HepG2 (cell line): ENCODE measurements at regions not wholly inside any gene's neighbourhood (a gene's known extent, or its start where the extent isn't known, plus 50 kb on each side); places are given as distances from the start of the nearest gene placed in this dataset.

Experiments
- ATAC-seq: fragments of 200-7000 bp; cut with Tn5 transposase; 3 replicates; pipeline ENCODE4 v1.9.1; 2020; ENCODE audit warnings: mild to moderate bottlenecking, moderate library complexity
- BruUV-seq: library from RNA; stranded (reverse); fragments of 400-500 nt; replicated peaks from 2 replicates; lab custom pipeline; 2021; lab: Mats Ljungman, UMichigan
- CTCF ChIA-PET: fragments of 300-600 bp; formaldehyde crosslinking; extraction: SDS; loops from one replicate; lab custom pipeline; 2021; ENCODE audit warnings: low total read pairs, inconsistent platforms, low intra/inter-chr PET ratio; lab: Yijun Ruan, JAX
- POLR2A ChIA-PET: fragments of 350-600 bp; sonication (Branson Sonifier 250); formaldehyde crosslinking; loops from one replicate; lab custom pipeline; 2020; ENCODE audit warnings: antibody characterized with exemption, inconsistent platforms; lab: Yijun Ruan, JAX
- DNase-seq: peaks from one replicate; pipeline ENCODE4 v3.0.0-alpha.2; 2015; ENCODE audit warnings: low spot score
- FAIRE-seq: peaks from 3 replicates; lab custom pipeline; 2011; peaks lifted over from hg19 to GRCh38; lab: Jason Lieb, UNC
- H2AFZ ChIP-seq: one replicate; pipeline ENCODE4 v1.6.1; 2011; ENCODE audit warnings: low read length, inconsistent platforms
- H3K27ac ChIP-seq: fragments of 300-600 bp; 3 replicates; pipeline ENCODE4 v1.8.0; 2011; ENCODE audit warnings: mixed run types, mild to moderate bottlenecking, mixed read lengths, low read length, inconsistent platforms; ENCODE audit not compliant: insufficient read depth; ENCODE audit errors: extremely low read length
- H3K27me3 ChIP-seq, 2 experiments: fragments of 200-600 bp in 1 of 2; 2 replicates in 1 of 2; 3 replicates in 1 of 2; pipeline versions ENCODE4 v1.6.0 to v1.8.0; 2011; ENCODE audit warnings: low read length in 2 of 2, mild to moderate bottlenecking in 2 of 2, moderate library complexity in 2 of 2, inconsistent platforms in 1 of 2; ENCODE audit not compliant: insufficient read depth in 2 of 2, control insufficient read depth in 1 of 2
- H3K36me3 ChIP-seq, 2 experiments: fragments of 200-600 bp in 1 of 2; replicated peaks in 1 of 2; 2 replicates in 1 of 2; 3 replicates in 1 of 2; pipeline versions ENCODE4 v1.5.1 to v1.8.0; 2011; ENCODE audit warnings: low read length in 2 of 2, inconsistent platforms in 1 of 2; ENCODE audit not compliant: insufficient read depth in 2 of 2, control insufficient read depth in 1 of 2
- H3K4me1 ChIP-seq: 2 replicates; pipeline ENCODE4 v1.5.1; 2012; ENCODE audit warnings: low read length, inconsistent platforms; ENCODE audit not compliant: insufficient read depth
- H3K4me2 ChIP-seq: 2 replicates; pipeline ENCODE4 v1.6.0; 2011; ENCODE audit warnings: low read depth, low read length, inconsistent platforms
- H3K4me3 ChIP-seq, 3 experiments: fragments of 200-600 bp in 1 of 3; sonication (generic), shearing (Covaris generic) in 1 of 3; replicated peaks in 1 of 3; 2 replicates each; pipeline ENCODE4 v1.5.1; 2011 to 2016; ENCODE audit warnings: low read length in 3 of 3, inconsistent platforms in 2 of 3, low read depth in 2 of 3, mild to moderate bottlenecking in 2 of 3, control low read depth in 1 of 3, mixed read lengths in 1 of 3; ENCODE audit not compliant: insufficient read depth in 1 of 3
- H3K79me2 ChIP-seq: one replicate; pipeline ENCODE4 v1.6.1; 2011; ENCODE audit warnings: low read length, inconsistent platforms; ENCODE audit not compliant: insufficient read depth
- H3K9ac ChIP-seq: 2 replicates; pipeline ENCODE4 v1.6.0; 2011; ENCODE audit warnings: mild to moderate bottlenecking, low read depth, low read length, inconsistent platforms; ENCODE audit not compliant: insufficient read depth
- H3K9me3 ChIP-seq: 2 replicates; pipeline ENCODE4 v1.5.1; 2012; ENCODE audit warnings: mild to moderate bottlenecking, low read length
- H4K20me1 ChIP-seq: 2 replicates; pipeline ENCODE4 v1.6.0; 2011; ENCODE audit warnings: inconsistent platforms, mild to moderate bottlenecking, low read length, moderate library complexity; ENCODE audit not compliant: insufficient read depth
- CEBPB ChIP-seq: IDR thresholded peaks from 2 replicates; pipeline ENCODE4 v1.6.1; 2011; ENCODE audit warnings: low read depth, low read length, improper control_type of control experiment, borderline replicate concordance
- CENPX ChIP-seq: sonication (generic); formaldehyde crosslinking; IDR thresholded peaks from 2 replicates; pipeline ENCODE4 v1.9.0; 2021; ENCODE audit warnings: mild to moderate bottlenecking, missing genetic modification reagents, moderate library complexity
- EP300 ChIP-seq, 3 experiments: sonication (generic) in 1 of 3; formaldehyde crosslinking in 1 of 3; IDR thresholded peaks; 2 replicates each; pipeline versions ENCODE4 v1.5.1 to v1.6.1; 2011 to 2020; ENCODE audit warnings: low read depth in 2 of 3, low read length in 2 of 3, borderline replicate concordance in 1 of 3, improper control_type of control experiment in 1 of 3, mild to moderate bottlenecking in 1 of 3, missing genetic modification reagents in 1 of 3, moderate library complexity in 1 of 3
- GATAD2A ChIP-seq: IDR thresholded peaks from 2 replicates; pipeline ENCODE4 v1.6.1; 2016
- SNAI1 ChIP-seq: sonication (generic); formaldehyde crosslinking; IDR thresholded peaks from 2 replicates; pipeline ENCODE4 v1.5.0; 2020; ENCODE audit warnings: mild to moderate bottlenecking, missing genetic modification reagents, borderline replicate concordance
- SOX13 ChIP-seq, 3 experiments: fragments of 450-650 bp in 1 of 3; sonication (generic) in 1 of 3; formaldehyde crosslinking in 1 of 3; IDR thresholded peaks in 2 of 3; conservative IDR thresholded peaks in 1 of 3; 2 replicates each; pipeline versions ENCODE4 v1.5.0 to v1.6.1; 2016 to 2020; ENCODE audit warnings: antibody characterized with exemption in 1 of 3, mild to moderate bottlenecking in 1 of 3, missing compliant biosample characterization in 1 of 3, missing genetic modification reagents in 1 of 3, moderate library complexity in 1 of 3
- SOX5 ChIP-seq: IDR thresholded peaks from 2 replicates; pipeline ENCODE4 v1.6.1; 2016; ENCODE audit warnings: borderline replicate concordance
- TCF7 ChIP-seq: sonication (generic); IDR thresholded peaks from 2 replicates; pipeline ENCODE4 v1.6.1; 2016; ENCODE audit warnings: antibody characterized with exemption, low read depth
- ZNF816 ChIP-seq: sonication (generic); formaldehyde crosslinking; IDR thresholded peaks from 2 replicates; pipeline ENCODE4 v1.8.0; 2022; ENCODE audit warnings: missing genetic modification reagents, mild to moderate bottlenecking, borderline replicate concordance
- WGBS: methylation state at CpG from one replicate; pipeline ENCODE4 v1.1.6; 2017; ENCODE audit warnings: low lambda C conversion rate; 5-methylcytosine and 5-hydroxymethylcytosine counted together
- in situ Hi-C: cut with HindIII; loops from 2 replicates; pipeline ENCODE4 v1.10.0; 2017; ENCODE audit warnings: low pct_unique_long_range_greater_than_20kb; ENCODE audit not compliant: extremely low pct_ligation_motif_present
- intact Hi-C: fragments of 100-400 bp; cut with micrococcal nuclease; formaldehyde crosslinking; loops from one replicate; pipeline ENCODE4 v1.10.0; 2022; ENCODE audit not compliant: unreplicated experiment
- TF ChIP-seq, protein P1 (sequence below): sonication (generic); formaldehyde crosslinking; IDR thresholded peaks from 2 replicates; pipeline ENCODE4 v1.4.0; 2020; ENCODE audit warnings: missing genetic modification reagents, borderline replicate concordance
- TF ChIP-seq, protein P2 (sequence below): sonication (generic); formaldehyde crosslinking; IDR thresholded peaks from 2 replicates; pipeline ENCODE4 v1.4.0; 2020; ENCODE audit warnings: mild to moderate bottlenecking, missing genetic modification reagents
- TF ChIP-seq, protein P3 (sequence below): sonication (generic); formaldehyde crosslinking; IDR thresholded peaks from 2 replicates; pipeline ENCODE4 v1.5.1; 2020; ENCODE audit warnings: missing genetic modification reagents, mild to moderate bottlenecking, borderline replicate concordance
- TF ChIP-seq, protein P4 (sequence below): IDR thresholded peaks from 2 replicates; pipeline ENCODE4 v1.4.0; 2020; ENCODE audit warnings: mild to moderate bottlenecking, missing genetic modification reagents

DNA sequence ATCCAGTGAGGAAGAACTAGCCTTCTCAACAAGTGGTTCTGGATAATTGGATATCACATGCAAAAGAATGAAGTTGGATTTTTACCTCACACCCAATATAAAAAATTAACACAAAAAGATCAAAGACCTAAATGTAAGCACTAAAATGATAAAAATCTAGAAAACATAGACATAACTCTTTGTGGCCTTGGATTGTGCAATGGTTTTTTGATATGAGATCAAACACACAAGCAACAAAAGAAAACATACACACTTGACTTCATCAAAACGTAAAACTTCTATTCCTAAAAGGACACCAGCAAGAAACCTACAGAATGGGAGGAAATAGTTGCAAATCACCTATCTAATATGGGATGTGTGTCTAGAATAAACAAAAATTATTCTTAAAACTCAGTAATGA is 54.1 kb upstream of the NFE2L2 start:
- Histone ChIP-seq H3K4me2 (no peak overlapping the region), H3K27me3 (no peaks in the 10 kb centered on the region), H4K20me1 (no peaks in the 10 kb centered on the region), H3K36me3 (peaks cover 0 to 2% of the 10 kb centered on the region in 2 experiments; a peak in 1 of 5 replicates), H3K4me3 (no peak overlapping the region), H3K79me2 (no peaks in the 10 kb centered on the region), H3K9ac (no peak overlapping the region), H3K9me3 (no peaks in the 10 kb centered on the region), H3K27ac (no peak overlapping the region), H2AFZ (no peak overlapping the region), H3K4me1 (peaks cover 54% of the 10 kb centered on the region)
- in situ Hi-C loops (no loop called here), intact Hi-C loops (no loop called here)
- FAIRE-seq: no peak
- ChIA-PET POLR2A (no interaction called here), CTCF (no interaction called here)
- ATAC-seq: no peak
- 69% methylated on average over 1 of the region's 1 CpG for WGBS
- no TSS peak for BruUV-seq
- peak; percentile 26 for DNase-seq
- TF ChIP-seq, protein P1, sequence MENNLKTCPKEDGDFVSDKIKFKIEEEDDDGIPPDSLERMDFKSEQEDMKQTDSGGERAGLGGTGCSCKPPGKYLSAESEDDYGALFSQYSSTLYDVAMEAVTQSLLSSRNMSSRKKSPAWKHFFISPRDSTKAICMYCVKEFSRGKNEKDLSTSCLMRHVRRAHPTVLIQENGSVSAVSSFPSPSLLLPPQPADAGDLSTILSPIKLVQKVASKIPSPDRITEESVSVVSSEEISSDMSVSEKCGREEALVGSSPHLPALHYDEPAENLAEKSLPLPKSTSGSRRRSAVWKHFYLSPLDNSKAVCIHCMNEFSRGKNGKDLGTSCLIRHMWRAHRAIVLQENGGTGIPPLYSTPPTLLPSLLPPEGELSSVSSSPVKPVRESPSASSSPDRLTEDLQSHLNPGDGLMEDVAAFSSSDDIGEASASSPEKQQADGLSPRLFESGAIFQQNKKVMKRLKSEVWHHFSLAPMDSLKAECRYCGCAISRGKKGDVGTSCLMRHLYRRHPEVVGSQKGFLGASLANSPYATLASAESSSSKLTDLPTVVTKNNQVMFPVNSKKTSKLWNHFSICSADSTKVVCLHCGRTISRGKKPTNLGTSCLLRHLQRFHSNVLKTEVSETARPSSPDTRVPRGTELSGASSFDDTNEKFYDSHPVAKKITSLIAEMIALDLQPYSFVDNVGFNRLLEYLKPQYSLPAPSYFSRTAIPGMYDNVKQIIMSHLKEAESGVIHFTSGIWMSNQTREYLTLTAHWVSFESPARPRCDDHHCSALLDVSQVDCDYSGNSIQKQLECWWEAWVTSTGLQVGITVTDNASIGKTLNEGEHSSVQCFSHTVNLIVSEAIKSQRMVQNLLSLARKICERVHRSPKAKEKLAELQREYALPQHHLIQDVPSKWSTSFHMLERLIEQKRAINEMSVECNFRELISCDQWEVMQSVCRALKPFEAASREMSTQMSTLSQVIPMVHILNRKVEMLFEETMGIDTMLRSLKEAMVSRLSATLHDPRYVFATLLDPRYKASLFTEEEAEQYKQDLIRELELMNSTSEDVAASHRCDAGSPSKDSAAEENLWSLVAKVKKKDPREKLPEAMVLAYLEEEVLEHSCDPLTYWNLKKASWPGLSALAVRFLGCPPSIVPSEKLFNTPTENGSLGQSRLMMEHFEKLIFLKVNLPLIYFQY (CRISPR knock-in tag): no peak
- peak; percentile 71; the same call in 1 of the 2 replicates for TF ChIP-seq CEBPB
- TF ChIP-seq EP300 (IDR thresholded peaks at IDR 0.05; ENCODE audit: low read depth in 2 of 2, low read length in 2 of 2): peak in 1 of 2 experiments; percentile 25; a peak in 1 of 4 replicates
- TF ChIP-seq EP300 (CRISPR knock-in tag; IDR thresholded peaks at IDR 0.05; ENCODE audit: borderline replicate concordance): no peak
- no peak for TF ChIP-seq CENPX (CRISPR knock-in tag)
- 0 out of 2 replicates have a peak, but pooled peaks have one; percentile 47 for TF ChIP-seq ZNF816 (CRISPR knock-in tag)
- TF ChIP-seq, protein P2, sequence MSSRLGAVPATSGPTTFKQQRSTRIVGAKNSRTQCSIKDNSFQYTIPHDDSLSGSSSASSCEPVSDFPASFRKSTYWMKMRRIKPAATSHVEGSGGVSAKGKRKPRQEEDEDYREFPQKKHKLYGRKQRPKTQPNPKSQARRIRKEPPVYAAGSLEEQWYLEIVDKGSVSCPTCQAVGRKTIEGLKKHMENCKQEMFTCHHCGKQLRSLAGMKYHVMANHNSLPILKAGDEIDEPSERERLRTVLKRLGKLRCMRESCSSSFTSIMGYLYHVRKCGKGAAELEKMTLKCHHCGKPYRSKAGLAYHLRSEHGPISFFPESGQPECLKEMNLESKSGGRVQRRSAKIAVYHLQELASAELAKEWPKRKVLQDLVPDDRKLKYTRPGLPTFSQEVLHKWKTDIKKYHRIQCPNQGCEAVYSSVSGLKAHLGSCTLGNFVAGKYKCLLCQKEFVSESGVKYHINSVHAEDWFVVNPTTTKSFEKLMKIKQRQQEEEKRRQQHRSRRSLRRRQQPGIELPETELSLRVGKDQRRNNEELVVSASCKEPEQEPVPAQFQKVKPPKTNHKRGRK (CRISPR knock-in tag): no peak
- peak; percentile 46 for TF ChIP-seq TCF7
- TF ChIP-seq GATAD2A (CRISPR knock-in tag): 0 out of 2 replicates have a peak, but pooled peaks have one; percentile 45
- TF ChIP-seq SOX5 (CRISPR knock-in tag): peak; percentile 46; the same call in 1 of the 2 replicates
- TF ChIP-seq SOX13 (IDR thresholded peaks at IDR 0.05): no peak
- TF ChIP-seq SOX13 (CRISPR knock-in tag; conservative IDR thresholded peaks at IDR 0.05 in 1 of 2, IDR thresholded peaks at IDR 0.05 in 1 of 2): peak in 1 of 2 experiments; percentile 64; a peak in 1 of 4 replicates
- TF ChIP-seq, protein P3, sequence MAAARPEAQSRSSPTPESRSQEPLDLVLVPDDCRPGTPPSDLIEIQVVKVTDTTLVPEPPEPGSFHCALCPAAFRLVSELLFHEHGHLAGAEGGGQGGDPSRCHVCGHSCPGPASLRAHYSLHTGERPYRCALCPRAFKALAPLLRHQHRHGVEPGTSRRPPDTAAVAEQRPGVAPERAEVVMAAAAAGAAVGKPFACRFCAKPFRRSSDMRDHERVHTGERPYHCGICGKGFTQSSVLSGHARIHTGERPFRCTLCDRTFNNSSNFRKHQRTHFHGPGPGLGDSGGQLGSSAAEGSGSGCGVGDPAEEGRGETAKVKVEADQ (CRISPR knock-in tag): no peak
- TF ChIP-seq SNAI1 (CRISPR knock-in tag): no peak
- TF ChIP-seq, protein P4, sequence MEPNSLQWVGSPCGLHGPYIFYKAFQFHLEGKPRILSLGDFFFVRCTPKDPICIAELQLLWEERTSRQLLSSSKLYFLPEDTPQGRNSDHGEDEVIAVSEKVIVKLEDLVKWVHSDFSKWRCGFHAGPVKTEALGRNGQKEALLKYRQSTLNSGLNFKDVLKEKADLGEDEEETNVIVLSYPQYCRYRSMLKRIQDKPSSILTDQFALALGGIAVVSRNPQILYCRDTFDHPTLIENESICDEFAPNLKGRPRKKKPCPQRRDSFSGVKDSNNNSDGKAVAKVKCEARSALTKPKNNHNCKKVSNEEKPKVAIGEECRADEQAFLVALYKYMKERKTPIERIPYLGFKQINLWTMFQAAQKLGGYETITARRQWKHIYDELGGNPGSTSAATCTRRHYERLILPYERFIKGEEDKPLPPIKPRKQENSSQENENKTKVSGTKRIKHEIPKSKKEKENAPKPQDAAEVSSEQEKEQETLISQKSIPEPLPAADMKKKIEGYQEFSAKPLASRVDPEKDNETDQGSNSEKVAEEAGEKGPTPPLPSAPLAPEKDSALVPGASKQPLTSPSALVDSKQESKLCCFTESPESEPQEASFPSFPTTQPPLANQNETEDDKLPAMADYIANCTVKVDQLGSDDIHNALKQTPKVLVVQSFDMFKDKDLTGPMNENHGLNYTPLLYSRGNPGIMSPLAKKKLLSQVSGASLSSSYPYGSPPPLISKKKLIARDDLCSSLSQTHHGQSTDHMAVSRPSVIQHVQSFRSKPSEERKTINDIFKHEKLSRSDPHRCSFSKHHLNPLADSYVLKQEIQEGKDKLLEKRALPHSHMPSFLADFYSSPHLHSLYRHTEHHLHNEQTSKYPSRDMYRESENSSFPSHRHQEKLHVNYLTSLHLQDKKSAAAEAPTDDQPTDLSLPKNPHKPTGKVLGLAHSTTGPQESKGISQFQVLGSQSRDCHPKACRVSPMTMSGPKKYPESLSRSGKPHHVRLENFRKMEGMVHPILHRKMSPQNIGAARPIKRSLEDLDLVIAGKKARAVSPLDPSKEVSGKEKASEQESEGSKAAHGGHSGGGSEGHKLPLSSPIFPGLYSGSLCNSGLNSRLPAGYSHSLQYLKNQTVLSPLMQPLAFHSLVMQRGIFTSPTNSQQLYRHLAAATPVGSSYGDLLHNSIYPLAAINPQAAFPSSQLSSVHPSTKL (CRISPR knock-in tag): peak; percentile 32; the same call in 1 of the 2 replicates
